Suppressor macrophage treated with lipopolysaccharide for 1 hour (primary cell): ENCODE measurements at regions not wholly inside any gene's neighbourhood (a gene's known extent, or its start where the extent isn't known, plus 50 kb on each side); places are given as distances from the start of the nearest gene placed in this dataset.

Experiments used
- DNase-seq, 3 donors: peaks; one replicate each; pipeline ENCODE4 v3.0.0-alpha.2; 2020 to 2022

DNA sequence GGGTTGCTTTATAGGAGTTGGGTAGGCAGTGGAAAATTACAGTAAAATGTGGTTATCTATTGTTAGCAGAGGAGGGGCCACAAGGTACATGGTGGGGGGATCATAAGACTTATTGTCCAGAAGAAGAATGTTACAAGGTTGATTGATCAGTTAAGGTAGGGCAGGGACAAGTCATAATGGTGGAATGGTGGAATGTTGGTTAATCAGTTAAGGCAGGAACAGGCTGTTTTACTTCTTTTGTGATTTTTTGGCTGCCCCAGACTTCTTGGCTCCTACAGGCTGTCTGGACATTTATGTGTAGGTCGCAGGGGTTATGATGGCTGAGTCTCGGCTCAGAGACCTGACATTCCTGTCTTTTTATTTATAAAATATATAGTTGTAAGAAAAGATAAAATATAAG, 2277.1 kb downstream of the TP53TG3F start:
- DNase-seq: no peak

DNA sequence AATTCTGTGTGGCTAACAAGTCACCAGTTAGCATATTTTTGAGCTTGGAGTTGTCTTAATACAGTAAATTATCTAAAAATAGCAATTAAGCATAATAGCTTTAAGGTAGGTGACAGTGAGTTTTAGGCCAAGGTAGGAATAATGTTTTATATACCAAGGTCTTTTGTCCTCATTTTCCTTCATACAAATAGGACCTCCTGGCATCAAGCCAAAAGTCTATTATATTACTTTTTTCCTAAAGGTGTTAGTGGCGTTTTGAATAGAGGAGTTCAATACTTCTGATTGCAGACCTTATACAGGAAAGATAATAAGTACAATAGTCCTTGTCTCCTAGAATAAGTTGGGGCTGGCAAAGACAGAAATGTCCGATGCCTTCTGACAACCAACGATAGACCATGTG, 2277.7 kb downstream of the TP53TG3F start:
- DNase-seq: no peak

DNA sequence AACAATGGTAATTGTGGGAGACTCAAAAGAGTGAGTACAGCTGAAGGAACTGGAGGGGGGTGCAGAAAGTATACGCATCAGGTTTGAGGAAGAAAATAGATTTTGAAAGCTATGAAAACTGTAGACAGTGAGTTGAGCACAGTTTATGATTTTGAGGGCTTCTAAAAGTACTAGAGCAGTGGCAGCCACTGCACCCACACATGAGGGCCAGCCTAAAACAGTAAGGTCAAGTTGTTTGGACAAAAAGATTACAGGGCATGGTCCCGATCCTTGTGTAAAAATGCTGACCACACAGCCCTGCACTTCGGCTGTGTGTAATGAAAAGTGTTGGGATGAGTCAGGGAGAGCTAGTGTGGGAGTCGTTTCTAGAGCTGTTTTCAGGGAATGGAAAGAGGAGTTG, 2282.1 kb downstream of the TP53TG3F start:
- DNase-seq: no peak

DNA sequence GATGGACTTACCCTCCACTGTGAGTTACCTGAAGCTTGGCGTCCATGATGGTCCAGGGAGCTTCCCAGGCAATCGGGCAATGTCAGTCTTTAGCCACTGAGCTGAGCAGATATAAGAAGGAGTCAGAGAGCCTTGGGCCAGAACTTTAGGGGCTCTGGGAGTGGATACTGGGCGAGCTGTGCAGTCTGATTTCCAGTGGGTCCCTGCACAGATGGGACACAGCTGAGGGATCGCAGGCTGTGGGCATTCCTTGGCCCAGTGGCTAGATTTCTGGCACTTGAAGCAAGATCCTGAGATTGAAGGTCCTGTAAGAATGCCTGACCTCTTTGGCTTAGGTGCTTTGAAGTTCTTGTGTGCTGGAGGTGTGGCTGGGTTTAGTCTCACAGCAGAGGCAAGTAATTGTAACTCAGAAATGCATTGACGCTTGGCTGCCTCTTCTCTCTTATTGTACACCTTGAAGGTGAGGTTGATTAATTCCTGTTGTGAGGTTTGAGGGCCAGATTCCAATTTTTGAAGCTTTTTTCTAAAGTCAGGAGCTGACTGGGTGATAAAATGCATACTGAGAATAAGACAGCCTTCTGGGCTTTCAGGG, 2283.8 kb downstream of the TP53TG3F start:
- no peak for DNase-seq

DNA sequence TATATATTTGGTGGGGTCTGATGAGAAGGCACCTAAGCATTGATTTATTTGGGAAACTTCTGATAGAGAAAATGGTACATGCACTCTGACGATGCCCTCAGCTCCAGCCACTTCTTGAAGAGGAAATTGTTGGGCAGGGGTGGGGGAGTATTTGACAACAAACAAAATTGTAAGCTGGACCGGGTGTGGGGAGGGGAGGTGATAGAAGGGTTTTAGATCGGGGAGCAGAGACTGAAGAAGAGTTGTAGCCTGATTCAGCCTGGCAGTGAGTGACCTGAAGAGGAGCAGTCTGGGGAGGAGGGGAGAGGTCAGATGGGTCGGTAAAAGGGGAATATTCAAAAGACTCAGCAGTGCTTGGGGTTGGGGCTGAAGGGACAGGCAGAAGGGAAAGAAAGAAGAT, 2284.7 kb downstream of the TP53TG3F start:
- no peak for DNase-seq

DNA sequence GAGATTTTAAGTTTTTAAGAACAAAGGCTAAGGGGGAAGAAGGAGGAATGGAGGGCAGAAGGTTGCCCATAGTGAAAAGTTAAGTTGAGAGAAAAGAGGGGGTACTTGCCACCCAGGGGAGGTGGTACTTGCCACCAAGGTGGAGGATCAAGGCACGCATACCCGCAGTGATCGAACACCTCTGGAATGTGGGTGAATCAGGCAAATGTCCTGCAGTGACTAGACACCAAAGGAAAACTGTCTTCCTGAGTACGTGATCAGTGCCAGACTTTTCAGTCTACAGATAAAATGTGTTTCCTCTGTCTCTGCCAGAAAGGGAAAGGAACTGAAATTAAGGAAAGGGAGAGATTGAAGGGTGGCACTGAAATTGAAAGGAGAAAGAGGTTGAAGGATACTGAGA, 2285.3 kb downstream of the TP53TG3F start:
- DNase-seq: no peak

DNA sequence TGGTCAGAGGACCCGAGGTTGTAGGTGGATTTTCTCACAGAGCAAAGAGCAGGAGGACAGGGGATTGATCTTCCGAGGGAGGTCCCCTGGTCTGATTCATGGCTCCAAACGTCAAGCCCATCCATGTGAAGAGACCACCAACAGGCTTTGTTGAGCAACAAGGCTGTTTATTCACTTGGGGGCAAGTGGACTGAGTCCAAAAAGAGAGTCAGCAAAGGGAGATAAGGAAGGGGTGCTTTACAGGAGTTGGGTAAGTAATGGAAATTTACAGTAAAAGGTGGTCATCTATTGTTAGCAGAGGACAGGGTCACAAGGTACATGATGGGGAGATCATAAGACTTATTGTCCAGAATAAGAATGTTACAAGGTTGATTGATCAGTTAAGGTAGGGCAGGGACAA, 2285.8 kb downstream of the TP53TG3F start:
- no peak for DNase-seq

DNA sequence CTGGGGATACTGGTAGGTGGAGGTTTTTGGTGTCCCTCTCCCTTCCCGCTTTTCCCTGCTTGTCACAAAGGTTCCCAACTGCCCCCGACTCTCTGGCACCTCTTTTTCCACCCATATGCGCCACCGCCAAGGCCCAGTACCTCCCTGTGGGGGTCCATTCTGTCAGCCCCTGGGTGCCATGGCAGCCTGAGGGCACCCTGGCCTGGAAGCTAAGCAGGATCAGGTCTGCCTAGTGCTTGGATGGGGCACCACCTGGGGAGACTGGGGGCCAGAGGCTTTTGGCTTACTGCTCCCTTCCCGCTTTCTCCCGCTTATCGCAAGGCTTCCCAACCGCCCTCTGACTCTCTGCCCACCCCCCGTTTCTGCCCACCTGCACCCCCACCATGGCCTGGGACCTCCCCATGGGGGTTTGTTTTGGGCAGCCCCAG, 2286.4 kb downstream of the TP53TG3F start:
- DNase-seq: no peak

DNA sequence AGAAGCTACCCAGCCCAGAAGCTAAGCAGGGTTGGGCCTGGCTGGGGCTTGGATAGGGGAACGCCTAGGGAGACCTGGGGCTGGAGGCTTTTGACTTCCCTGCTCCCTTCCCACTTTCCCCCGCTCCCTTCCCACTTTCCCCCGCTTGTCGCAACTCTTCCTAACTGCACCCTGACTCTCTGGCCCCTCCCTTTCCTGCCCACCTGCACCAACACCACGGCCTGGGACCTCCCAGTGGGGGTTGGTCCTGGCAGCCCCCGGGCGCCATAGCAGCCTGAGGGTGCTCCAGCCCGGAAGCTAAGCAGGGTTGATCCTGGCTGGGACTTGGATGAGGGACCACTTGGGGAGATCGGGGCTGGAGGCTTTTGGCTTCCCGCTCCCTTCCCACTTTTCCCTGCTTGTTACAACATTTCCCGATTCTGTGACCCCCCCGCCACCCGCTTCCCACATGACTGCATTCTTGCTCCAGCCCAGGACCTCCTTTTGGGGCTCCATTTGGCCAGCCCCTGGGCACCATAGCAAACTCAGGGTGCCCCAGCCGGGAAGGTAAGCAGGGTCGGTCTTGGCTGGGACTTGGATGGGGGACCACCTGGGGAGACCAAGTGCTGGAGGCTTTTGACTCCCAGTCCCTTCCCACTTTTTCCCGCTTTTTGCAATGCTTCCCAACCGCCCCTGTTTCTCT, 2287.0 kb downstream of the TP53TG3F start:
- no peak for DNase-seq

DNA sequence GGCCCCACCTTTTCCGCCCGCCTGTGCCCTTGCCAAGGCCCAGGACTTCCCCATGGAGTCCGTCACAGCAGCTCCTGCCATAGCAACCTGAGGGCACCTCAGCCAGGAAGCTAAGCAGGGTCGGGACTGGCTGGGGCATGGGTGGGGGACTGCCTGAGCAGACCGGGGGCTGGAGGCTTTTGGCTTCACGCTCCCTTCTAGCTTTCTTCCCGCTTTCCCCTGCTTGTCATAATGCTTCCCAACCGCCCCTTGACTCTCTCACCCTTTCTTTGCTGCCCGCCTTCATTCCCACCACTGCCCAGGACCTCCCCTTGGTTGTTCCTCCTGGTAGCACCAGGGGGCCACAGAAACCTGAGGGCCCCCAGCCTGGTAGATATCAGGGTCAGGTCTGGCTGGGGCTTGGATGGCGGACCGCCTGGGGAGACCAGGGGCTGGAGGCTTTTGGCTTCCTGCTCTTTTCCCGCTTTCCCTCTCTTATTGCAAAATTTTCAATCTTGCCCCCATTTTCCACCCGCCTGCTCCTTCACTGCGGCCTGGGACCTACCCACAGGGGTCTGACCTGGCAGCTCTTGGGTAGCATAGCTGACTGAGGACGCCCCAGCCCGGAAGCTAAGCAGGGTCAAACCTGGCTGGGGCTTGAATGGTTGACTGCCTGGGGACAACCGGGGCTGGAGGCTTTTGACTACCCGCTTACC, 2287.7 kb downstream of the TP53TG3F start:
- DNase-seq: no peak

DNA sequence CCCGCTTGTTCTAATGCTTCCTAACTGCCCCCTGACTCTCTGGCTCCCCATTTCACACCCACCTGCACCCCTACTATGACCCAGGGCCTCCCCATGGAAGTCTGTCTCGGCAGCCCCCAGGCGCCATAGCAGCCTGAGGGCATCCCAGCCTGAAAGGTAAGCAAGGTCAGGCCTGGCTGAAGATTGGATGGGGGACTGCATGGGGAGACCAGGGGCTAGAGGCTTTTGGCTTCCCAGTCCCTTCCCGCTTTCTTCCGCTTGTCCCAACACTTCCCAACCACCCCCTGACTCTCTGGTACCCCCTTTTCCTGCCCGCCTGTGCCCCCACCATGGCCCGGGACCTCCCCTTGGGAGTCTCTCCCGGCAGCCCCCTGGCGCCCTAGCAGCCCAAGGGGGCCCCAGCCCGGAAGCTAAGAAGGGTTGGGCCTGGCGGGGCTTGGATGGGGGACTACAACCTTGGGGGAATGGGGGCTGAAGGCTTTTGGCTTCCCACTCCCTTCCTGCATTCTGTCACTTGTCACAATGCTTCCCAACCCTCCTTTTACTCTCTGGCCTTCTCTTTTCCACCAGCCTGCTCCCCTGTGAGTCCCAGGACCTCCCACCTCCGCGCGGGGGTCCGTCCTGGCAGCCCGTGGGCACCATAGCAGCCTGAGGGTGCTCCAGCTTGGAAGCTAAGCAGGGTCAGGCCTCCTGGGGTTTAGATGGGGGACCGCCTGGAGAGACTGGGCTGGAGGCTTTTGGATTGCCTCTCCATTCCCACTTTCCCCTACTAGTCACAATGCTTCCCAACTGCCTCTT, 2288.4 kb downstream of the TP53TG3F start:
- no peak for DNase-seq

DNA sequence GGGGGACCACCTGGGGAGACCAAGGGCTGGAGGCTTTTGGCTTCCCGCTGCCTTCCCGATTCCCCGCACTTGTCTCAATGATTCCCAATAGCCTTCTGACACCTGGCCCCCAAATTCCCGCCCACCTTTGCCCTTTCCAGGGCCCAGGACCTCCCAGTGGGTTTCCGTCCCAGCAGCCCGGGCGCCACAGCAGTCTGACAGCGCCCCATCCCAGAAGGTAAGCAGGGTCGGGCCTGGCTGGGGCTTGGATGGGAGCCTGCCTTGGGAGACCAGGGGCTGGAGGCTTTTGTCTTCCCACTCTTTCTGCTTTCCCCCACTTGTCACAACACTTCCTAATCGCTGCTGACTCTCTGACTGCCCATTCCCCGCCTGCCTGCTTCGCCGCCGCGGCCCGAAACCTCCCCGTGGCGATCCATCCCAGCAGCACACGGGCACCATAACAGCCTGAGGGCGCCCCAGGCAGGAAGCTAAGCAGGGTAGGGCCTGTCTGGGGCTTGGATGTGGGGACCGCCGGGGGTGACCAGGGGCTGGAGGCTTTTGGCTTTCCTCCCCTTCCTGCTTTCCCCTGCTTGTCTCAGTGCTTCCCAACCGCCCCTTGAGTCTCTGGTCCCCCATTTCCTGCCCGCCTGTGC, 2289.3 kb downstream of the TP53TG3F start:
- DNase-seq: no peak

DNA sequence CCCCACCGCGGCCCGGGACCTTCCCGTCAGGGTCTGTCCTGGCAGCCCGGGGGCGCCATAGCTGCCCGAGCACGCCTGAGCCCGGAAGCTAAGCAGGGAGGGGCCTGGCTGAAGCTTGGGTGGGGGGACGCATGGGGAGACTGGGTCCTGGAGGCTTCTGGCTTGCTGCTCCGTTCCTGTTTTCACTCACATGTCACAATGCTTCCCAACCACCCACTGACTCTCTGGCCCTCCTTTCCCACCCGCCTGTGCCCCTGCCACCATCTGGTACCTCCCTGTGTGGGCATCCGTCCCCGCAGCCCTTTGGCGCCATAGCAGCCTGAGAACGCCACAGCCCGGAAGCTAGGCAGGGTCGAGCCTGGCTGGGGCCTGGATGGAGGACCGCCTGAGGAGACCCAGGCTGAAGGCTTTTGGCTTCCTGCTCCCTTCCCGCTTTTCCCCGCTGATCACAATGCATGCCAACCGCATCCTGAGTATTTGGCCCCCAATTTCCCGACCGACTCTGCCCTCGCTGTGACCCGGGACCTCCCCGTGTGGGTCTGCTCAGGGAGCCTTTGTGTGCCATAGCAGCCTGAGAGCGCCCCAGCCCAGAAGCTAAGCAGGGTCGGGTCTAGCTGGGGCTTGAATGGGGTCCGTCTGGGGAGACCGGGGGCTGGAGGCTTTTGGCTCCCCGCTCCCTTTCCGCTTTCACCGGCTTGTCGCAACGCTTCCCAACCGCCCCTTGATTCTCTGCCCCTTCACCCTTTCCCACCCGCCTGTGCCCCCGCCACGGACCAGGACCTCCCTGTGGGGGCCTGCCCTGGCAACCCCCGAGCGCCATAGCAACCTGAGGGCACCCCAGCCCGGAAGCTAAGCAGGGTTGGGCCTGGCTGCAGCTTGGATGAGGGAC, 2290.1 kb downstream of the TP53TG3F start:
- no peak for DNase-seq

DNA sequence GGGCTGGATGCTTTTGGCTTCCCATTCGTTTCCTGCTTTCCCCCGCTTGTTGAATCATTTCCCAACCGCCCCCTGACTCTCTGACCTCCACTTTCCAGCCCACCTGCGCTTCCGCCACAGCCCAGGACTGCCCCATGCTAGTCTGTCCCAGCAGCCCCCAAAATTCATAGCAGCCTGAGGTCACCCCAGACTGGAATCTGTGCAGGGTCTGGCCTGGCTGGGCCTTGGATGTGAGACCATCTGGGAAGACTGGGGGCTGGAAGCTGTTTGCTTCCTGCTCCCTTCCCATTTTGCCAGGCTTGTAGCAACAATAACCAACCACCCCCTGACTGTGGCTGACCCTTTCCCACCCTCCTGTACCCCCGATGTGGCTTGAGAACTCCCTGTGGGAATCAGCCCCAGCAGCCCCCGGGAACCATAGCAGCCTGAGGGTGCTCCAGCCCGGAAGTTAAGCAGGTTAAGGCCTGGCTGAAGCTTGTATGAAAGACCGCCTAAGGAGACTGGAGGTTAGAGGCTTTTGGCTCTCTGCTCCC, 2290.8 kb downstream of the TP53TG3F start:
- DNase-seq: no peak

DNA sequence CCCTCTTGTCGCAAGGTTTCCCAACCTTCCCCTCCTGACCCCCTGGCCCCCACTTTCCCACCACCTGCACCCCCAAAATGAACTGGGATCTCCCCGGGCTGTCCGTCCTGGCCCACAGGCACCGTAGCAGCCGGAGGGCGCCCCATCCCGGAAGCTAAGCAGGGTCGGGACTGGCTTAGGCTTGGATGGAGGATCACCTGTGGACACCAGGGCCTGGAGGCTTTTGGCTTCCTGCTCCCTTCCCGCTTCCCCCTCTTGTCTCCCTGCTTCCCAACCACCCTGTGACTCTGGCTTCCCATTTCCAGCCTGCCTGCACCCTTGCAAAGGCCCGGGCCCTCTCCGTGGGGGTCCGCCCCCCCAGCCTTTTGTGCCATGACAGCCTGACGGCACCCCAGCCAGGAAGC, 2291.3 kb downstream of the TP53TG3F start:
- DNase-seq: no peak

DNA sequence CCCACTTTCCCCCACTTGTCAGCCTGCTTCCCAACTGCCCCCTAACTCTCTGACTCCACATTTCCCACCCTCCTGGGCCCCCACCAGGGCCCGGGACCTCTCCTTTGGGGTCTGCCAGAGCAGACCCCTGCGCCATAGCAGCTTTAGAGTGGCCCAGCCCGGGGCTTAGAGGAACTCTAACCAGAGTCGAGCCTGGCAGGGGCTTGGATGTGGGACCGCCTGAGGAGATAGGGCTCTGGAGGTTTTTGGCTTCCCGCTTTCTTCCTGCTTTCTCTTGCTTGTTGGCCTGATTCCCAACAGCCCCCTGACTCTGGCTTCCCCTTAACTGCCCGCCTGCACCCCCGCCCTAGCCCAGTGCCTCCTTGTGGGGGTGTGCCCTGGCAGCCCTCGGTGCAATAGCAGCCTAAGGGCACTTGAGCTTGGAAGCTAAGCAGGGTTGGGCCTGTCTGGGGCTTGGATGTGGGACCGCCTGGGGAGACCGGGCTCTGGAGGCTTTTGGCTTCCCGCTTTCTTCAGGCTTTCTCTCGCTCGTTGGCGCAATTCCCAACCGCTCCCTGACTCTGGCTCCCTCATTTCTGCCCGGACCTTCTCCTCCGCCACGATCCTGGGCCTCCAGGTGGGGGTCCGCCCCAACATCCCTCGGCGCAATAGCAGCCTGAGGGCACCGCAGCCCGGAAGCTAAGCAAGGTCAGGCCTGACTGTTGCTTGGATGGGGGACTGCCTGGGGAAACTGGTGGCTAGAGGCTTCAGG, 2292.0 kb downstream of the TP53TG3F start:
- no peak for DNase-seq

DNA sequence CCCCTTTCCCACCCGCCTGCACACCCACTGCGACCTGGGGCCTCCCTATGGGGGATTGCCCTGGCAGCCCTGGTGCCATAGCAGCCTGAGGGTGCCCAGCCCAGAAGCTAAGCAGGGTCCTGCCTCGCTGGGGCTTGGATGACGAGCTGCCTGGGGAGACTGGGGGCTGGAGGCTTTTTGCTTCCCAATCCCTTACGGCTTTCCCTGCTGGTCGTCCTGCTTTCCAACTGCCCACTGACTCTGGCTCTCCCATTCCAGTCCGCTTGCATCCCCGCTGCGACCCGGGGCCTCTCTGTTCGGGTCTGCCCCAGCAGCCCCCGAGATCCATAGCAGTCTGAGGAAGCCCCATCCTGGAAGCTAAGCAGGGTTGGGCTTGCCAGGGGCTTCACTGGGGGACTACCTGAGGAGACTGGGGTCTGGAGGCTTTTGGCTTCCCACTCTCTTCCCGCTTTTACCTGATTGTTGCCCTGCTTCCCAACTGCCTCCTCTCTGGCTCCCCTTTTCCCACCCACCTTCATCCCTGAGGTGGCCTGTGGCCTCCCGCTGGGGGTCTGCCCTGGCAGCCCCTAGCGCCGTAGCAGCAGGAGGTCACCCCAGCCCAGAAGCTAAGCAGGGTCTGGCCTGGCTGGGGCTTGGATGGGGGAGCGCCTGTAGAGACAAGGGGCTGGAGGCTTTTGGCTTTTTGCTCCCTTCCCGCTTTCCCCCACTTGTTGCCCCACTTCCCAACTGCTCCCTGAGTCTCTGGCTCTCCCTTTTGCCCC, 2292.8 kb downstream of the TP53TG3F start:
- DNase-seq: no peak

DNA sequence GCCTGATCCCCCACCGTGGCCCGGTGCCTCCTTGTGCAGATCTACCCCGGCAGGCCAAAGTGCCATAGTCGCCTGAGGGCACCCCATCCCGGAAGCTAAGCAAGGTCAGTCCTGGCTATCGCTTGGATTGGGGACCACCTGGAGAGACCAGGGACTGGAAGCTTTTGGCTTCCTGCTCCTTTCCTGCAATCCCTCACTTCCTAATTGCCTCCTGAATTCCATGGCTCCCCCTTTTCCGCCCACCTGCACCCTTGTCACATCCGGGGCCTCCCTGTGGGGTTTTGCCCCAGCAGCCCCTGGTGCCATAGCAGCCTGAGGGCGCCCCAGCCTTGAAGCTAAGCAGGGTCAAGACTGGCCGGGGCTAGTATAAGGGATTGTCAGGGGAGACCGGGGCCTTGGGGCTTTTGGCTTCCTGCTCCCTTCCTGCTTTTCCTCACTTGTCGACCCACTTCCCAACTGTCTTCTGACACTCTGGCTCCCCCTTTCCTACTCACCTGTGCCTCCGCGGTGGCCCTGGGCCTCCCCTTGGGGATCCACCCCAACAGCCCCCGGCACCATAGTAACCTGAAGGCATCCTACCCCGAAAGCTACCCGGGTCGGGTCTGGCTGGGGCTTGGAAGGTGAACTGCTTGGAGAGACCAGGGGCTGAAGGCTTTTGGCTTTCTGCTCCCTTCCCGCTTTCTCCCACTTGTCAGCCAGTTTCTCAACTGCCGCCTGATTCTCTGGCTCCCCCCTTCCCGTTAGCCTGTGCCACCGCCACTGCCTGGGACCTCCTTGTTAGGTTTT, 2293.6 kb downstream of the TP53TG3F start:
- DNase-seq: no peak
